ENCODE measurements at regions not wholly inside any gene's neighbourhood (a gene's known extent, or its start where the extent isn't known, plus 50 kb on each side); places are given as distances from the start of the nearest gene placed in this dataset.

DNA sequence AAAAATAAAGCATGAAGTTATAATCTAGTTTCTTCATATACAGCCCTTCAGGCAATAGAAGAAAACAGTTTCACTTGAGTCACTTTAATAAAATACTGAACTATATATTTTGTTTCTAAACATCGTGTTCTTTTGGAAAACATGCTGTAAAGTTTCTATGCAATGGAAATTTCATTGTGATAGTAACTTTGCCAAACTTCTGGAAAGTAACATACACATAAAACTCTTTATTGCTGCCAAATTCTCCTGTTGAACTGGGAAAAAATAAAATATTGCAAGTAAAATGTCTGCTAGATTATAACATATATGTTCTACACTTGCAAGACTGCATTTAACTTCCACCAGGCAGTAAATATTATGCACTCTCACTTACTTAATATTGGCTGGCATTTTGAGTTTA lies 635.4 kb downstream of the SPRY1 start:
- ChIA-PET POLR2A (no interaction called here), CTCF (no interaction called here)

GRCh38 chr4:124035364-124036041 lies 638.9 kb downstream of the SPRY1 start:
- ChIA-PET CTCF (no interaction called here), POLR2A (no interaction called here)
- no peak for DNase-seq (ENCODE audit: low read depth, low spot score)
- H3K4me3 ChIP-seq (ENCODE audit: low read depth, low read length), result no peak overlapping the region
- TF ChIP-seq, protein P1, sequence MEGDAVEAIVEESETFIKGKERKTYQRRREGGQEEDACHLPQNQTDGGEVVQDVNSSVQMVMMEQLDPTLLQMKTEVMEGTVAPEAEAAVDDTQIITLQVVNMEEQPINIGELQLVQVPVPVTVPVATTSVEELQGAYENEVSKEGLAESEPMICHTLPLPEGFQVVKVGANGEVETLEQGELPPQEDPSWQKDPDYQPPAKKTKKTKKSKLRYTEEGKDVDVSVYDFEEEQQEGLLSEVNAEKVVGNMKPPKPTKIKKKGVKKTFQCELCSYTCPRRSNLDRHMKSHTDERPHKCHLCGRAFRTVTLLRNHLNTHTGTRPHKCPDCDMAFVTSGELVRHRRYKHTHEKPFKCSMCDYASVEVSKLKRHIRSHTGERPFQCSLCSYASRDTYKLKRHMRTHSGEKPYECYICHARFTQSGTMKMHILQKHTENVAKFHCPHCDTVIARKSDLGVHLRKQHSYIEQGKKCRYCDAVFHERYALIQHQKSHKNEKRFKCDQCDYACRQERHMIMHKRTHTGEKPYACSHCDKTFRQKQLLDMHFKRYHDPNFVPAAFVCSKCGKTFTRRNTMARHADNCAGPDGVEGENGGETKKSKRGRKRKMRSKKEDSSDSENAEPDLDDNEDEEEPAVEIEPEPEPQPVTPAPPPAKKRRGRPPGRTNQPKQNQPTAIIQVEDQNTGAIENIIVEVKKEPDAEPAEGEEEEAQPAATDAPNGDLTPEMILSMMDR (IDR thresholded peaks at IDR 0.05; ENCODE audit: insufficient read depth, low read length, missing control alignments), result no peak

More for the DNA sequence above, 635.4 kb downstream of the SPRY1 start:
- DNase-seq (ENCODE audit: low read depth, low spot score), result no peak
- TF ChIP-seq, protein P1 (IDR thresholded peaks at IDR 0.05; ENCODE audit: insufficient read depth, low read length, missing control alignments), result no peak
- no peak overlapping the region for H3K4me3 ChIP-seq (ENCODE audit: low read depth, low read length)

DNA sequence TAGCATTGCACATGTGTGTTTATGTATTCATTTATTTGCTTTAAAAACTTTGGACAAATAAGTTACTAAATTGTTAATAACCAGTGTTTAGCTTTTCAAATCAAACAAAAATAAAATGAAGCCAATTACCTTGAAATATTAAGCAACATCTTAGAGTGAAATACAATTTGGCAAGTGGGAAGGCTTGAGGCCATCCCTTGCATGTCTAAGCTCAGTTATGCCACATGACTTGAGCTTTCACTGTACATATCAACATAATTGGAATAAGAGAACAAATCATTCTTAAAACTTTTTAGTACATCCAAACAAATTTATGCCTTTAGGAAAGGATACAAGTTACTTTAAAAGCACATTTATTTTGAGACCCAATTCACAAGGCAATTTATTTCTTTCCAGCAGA lies 640.6 kb downstream of the SPRY1 start:
- POLR2A ChIA-PET, result no interaction called here

DNA sequence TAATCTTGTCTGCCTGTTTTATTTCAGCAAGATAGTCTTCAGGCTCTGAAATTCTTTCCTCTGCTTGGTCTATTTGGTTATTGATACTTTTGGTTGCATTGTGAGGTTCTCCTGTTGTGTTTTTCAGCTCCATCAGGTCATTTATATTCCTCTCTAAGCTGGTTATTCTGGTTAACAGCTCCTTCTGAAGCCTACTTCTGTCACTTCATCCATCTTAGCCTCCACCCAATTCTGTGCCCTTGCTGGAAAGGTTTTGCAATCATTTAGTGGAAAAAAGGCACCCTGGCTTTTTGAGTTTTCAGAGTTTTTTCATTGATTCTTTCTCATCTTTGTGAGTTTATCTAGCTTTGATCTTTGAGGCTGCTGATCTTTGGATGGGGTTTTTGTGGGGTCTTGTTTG lies 647.7 kb downstream of the SPRY1 start:
- CTCF ChIA-PET, result interaction anchor here (1.1 kb wide), 1 partner anchor 67 kb away, joined by 4 read pairs; no protein-coding TSS in a partner anchor

More for the DNA sequence above, 640.6 kb downstream of the SPRY1 start:
- CTCF ChIA-PET, result no interaction called here
- TF ChIP-seq, protein P1 (IDR thresholded peaks at IDR 0.05; ENCODE audit: insufficient read depth, low read length, missing control alignments), result no peak
- no peak for DNase-seq (ENCODE audit: low read depth, low spot score)
- no peak overlapping the region for H3K4me3 ChIP-seq (ENCODE audit: low read depth, low read length)

GRCh38 chr4:124044867-124045266 lies 648.3 kb downstream of the SPRY1 start:
- TF ChIP-seq, protein P1 (IDR thresholded peaks at IDR 0.05; ENCODE audit: insufficient read depth, low read length, missing control alignments), result no peak
- POLR2A ChIA-PET, result no interaction called here
- CTCF ChIA-PET, result interaction anchor here (1.1 kb wide), 1 partner anchor 67 kb away, joined by 4 read pairs; no protein-coding TSS in a partner anchor
- DNase-seq (ENCODE audit: low read depth, low spot score), result no peak
- no peak overlapping the region for H3K4me3 ChIP-seq (ENCODE audit: low read depth, low read length)

More for the DNA sequence above, 647.7 kb downstream of the SPRY1 start:
- no peak for DNase-seq (ENCODE audit: low read depth, low spot score)
- no peak overlapping the region for H3K4me3 ChIP-seq (ENCODE audit: low read depth, low read length)
- TF ChIP-seq, protein P1 (IDR thresholded peaks at IDR 0.05; ENCODE audit: insufficient read depth, low read length, missing control alignments), result no peak
- POLR2A ChIA-PET, result no interaction called here

- DNase-seq (ENCODE audit: low read depth, low spot score), result no peak
- ChIA-PET CTCF (no interaction called here), POLR2A (no interaction called here)
- H3K4me3 ChIP-seq (ENCODE audit: low read depth, low read length), result no peak overlapping the region
- TF ChIP-seq, protein P1 (IDR thresholded peaks at IDR 0.05; ENCODE audit: insufficient read depth, low read length, missing control alignments), result no peak
Observed at GRCh38 chr4:124046190-124046589, 649.6 kb downstream of the SPRY1 start.
